Neural progenitor cell (in vitro differentiated cells): ENCODE measurements at regions not wholly inside any gene's neighbourhood (a gene's known extent, or its start where the extent isn't known, plus 50 kb on each side); places are given as distances from the start of the nearest gene placed in this dataset.

ENCODE experiments used
- DNase-seq: peaks from one replicate; pipeline ENCODE4 v3.0.0-alpha.2; 2016; ENCODE audit warnings: low spot score
- H2AFZ ChIP-seq: fragments of 200-600 bp; sonication (generic); replicated peaks from 2 replicates; pipeline ENCODE4 v1.6.1; 2016; ENCODE audit warnings: antibody characterized with exemption
- H3F3A ChIP-seq: fragments of 200-600 bp; sonication (generic); 2 replicates; pipeline ENCODE4 v1.6.1; 2016; ENCODE audit warnings: antibody characterized with exemption, low read depth
- H3K27ac ChIP-seq: fragments of 200-600 bp; sonication (generic); 2 replicates; pipeline ENCODE4 v1.5.1; 2016; ENCODE audit warnings: mild to moderate bottlenecking
- H3K27me3 ChIP-seq: fragments of 200-600 bp; sonication (generic); 2 replicates; pipeline ENCODE4 v1.6.1; 2016; ENCODE audit warnings: mild to moderate bottlenecking, moderate library complexity
- H3K36me3 ChIP-seq: fragments of 200-600 bp; sonication (generic); 2 replicates; pipeline ENCODE4 v1.5.1; 2016
- H3K4me1 ChIP-seq: fragments of 200-600 bp; sonication (generic); 2 replicates; pipeline ENCODE4 v1.6.1; 2016; ENCODE audit warnings: mixed run types
- H3K4me2 ChIP-seq: fragments of 200-600 bp; sonication (generic); 2 replicates; pipeline ENCODE4 v1.6.1; 2016
- H3K4me3 ChIP-seq: fragments of 200-600 bp; sonication (generic); 2 replicates; pipeline ENCODE4 v1.5.1; 2016
- H3K79me2 ChIP-seq: fragments of 200-600 bp; sonication (generic); 2 replicates; pipeline ENCODE4 v1.6.1; 2016; ENCODE audit warnings: low read depth
- H3K9ac ChIP-seq: fragments of 200-600 bp; sonication (generic); 2 replicates; pipeline ENCODE4 v1.6.1; 2016
- H3K9me3 ChIP-seq: fragments of 200-600 bp; sonication (generic); 2 replicates; pipeline ENCODE4 v1.5.1; 2016; ENCODE audit warnings: low read depth
- H4K20me1 ChIP-seq: fragments of 200-600 bp; sonication (generic); 2 replicates; pipeline ENCODE4 v1.6.1; 2016; ENCODE audit warnings: low read depth
- H3K27ac Mint-ChIP-seq: 3 replicates; pipeline ENCODE4 v1.8.0; 2021; ENCODE audit warnings: mixed read lengths
- H3K27me3 Mint-ChIP-seq: 2 replicates; pipeline ENCODE4 v1.8.0; 2022; ENCODE audit warnings: low read depth, mild to moderate bottlenecking, inconsistent platforms, moderate library complexity, mixed read lengths; ENCODE audit not compliant: insufficient read depth
- H3K36me3 Mint-ChIP-seq: 3 replicates; pipeline ENCODE4 v1.8.0; 2021; ENCODE audit warnings: mixed read lengths
- H3K4me1 Mint-ChIP-seq: 3 replicates; pipeline ENCODE4 v1.8.0; 2021; ENCODE audit warnings: mixed read lengths
- H3K4me3 Mint-ChIP-seq: 3 replicates; pipeline ENCODE4 v1.8.0; 2021; ENCODE audit warnings: mild to moderate bottlenecking, moderate library complexity, mixed read lengths
- H3K9me3 Mint-ChIP-seq: 3 replicates; pipeline ENCODE4 v1.8.0; 2020; ENCODE audit warnings: mixed read lengths
- EZH2 ChIP-seq: fragments of 200-600 bp; sonication (generic); IDR thresholded peaks from 2 replicates; pipeline ENCODE4 v1.6.1; 2017; ENCODE audit warnings: antibody characterized with exemption, mild to moderate bottlenecking, moderate library complexity
- EZH2phosphoT487 ChIP-seq: fragments of 200-600 bp; sonication (generic); IDR thresholded peaks from 2 replicates; pipeline ENCODE4 v1.6.1; 2017; ENCODE audit warnings: antibody characterized with exemption
- TF ChIP-seq, protein P1 (sequence below): fragments of 200-600 bp; sonication (generic); IDR thresholded peaks from 2 replicates; pipeline ENCODE4 v1.5.1; 2017; ENCODE audit warnings: antibody characterized with exemption, mild to moderate bottlenecking

DNA sequence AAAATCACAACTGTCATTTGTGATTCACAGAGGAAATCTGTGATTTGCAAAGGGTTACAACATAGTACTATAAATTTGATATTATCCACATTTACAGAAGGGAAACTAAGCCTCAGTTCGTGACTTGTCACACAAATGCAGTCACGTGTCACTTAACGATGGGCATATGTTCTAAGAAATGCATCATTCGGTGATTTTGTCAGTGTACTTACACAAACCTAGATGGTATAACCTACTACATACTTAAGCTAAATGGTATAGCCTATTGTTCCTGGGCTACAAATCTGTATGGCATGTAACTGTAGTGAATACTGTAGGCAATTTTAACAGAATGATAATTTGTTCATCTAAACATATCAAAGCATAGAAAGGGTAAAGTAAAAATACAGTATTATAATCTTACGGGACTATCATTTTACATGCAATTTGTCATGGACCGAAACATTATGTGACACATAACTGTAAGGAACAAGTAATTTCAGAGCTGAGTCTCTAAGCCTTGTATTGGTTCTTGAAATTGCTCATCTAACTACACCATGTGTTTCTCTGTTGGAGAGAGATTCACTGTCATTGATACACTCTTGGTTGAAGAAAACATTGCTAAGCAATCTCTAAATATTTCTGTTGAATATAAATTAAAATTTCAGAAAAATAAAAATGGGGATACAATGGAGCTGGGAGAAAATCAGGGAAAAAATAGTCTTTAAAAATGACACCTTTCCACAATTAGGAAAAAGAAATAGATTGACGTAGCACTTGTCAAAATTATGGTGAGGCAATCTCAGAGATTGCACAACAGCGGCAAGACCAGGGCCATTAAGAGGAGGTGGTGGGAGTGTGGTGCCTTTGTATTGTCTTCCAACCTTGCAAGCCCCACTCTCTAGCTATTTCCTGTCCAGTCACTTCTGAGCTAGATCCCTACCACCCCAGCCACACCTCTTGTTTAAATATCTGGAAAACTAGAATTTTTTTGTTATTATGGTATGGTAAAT is 645.8 kb upstream of the TBL1XR1 start:
- no peak overlapping the region for H3K9ac ChIP-seq
- H3K4me1 ChIP-seq, result peaks cover 5% of the 10 kb centered on the region
- H3K4me2 ChIP-seq, result no peak overlapping the region
- H3K36me3 ChIP-seq, result no peaks in the 10 kb centered on the region
- H2AFZ ChIP-seq, result no peak overlapping the region
- H4K20me1 ChIP-seq, result no peaks in the 10 kb centered on the region
- peaks cover 4% of the 10 kb centered on the region for H3K4me1 Mint-ChIP-seq
- TF ChIP-seq, protein P1, sequence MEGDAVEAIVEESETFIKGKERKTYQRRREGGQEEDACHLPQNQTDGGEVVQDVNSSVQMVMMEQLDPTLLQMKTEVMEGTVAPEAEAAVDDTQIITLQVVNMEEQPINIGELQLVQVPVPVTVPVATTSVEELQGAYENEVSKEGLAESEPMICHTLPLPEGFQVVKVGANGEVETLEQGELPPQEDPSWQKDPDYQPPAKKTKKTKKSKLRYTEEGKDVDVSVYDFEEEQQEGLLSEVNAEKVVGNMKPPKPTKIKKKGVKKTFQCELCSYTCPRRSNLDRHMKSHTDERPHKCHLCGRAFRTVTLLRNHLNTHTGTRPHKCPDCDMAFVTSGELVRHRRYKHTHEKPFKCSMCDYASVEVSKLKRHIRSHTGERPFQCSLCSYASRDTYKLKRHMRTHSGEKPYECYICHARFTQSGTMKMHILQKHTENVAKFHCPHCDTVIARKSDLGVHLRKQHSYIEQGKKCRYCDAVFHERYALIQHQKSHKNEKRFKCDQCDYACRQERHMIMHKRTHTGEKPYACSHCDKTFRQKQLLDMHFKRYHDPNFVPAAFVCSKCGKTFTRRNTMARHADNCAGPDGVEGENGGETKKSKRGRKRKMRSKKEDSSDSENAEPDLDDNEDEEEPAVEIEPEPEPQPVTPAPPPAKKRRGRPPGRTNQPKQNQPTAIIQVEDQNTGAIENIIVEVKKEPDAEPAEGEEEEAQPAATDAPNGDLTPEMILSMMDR, result no peak
- TF ChIP-seq EZH2phosphoT487, result no peak
- TF ChIP-seq EZH2, result no peak
- H3K27me3 Mint-ChIP-seq, result peaks cover 2% of the 10 kb centered on the region
- no peak overlapping the region for H3K4me3 ChIP-seq
- no peaks in the 10 kb centered on the region for H3K9me3 Mint-ChIP-seq
- no peak overlapping the region for H3K4me3 Mint-ChIP-seq
- no peaks in the 10 kb centered on the region for H3K79me2 ChIP-seq
- H3K27me3 ChIP-seq, result no peaks in the 10 kb centered on the region
- no peak overlapping the region for H3K27ac ChIP-seq
- H3K27ac Mint-ChIP-seq, result no peak overlapping the region
- H3K9me3 ChIP-seq, result no peaks in the 10 kb centered on the region
- H3K36me3 Mint-ChIP-seq, result no peaks in the 10 kb centered on the region
- no peak for DNase-seq
- H3F3A ChIP-seq, result no peaks in the 10 kb centered on the region

DNA sequence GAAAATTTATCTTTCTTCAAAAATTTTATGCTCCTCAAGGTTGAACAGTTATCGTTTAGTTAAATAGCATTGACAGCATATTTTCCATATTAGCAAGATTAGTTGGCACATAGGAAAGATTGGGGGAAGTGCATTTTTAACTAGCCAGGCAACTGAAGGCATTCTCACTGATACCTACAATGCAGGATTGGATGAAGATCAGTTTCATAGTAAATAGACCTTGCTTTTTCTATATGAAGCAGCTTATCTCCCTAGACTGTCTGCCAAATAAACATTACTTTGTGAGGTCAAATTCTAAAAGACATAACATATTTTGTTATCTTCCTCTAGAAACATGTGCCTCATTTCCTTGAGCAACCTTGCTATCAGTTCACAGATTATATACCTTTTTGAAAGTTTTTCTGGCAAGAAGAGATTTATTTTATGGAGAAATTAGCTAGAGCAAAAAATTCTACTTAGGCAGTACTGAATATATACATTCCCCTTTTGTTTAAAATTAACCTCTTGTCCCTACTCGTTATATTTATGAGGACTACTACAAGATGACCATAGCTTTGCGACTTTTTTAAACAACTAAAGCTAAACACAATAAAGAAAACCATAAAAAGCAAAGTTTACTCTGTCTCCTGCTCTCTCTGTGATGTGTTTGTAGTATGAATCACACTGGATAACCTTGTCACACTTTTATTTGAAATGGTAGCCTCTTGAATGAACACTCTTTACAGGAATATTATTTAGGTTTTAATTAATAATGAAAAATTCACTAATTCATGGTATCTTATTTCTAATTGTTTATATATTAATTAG is 654.9 kb upstream of the TBL1XR1 start:
- no peak overlapping the region for H3K4me3 ChIP-seq
- H3K4me2 ChIP-seq, result no peak overlapping the region
- no peak for DNase-seq
- peaks cover under 1% of the 10 kb centered on the region for H3K9me3 Mint-ChIP-seq
- TF ChIP-seq, protein P1, result no peak
- no peak for TF ChIP-seq EZH2phosphoT487
- no peak for TF ChIP-seq EZH2
- H3K4me3 Mint-ChIP-seq, result no peak overlapping the region
- no peak overlapping the region for H3K9ac ChIP-seq
- no peaks in the 10 kb centered on the region for H4K20me1 ChIP-seq
- H3K4me1 ChIP-seq, result no peaks in the 10 kb centered on the region
- H3K9me3 ChIP-seq, result peaks cover 3% of the 10 kb centered on the region
- no peak overlapping the region for H2AFZ ChIP-seq
- H3K27me3 Mint-ChIP-seq, result no peaks in the 10 kb centered on the region
- no peaks in the 10 kb centered on the region for H3K27me3 ChIP-seq
- H3F3A ChIP-seq, result no peaks in the 10 kb centered on the region
- H3K27ac Mint-ChIP-seq, result no peak overlapping the region
- no peaks in the 10 kb centered on the region for H3K36me3 ChIP-seq
- no peak overlapping the region for H3K27ac ChIP-seq
- no peaks in the 10 kb centered on the region for H3K4me1 Mint-ChIP-seq
- no peaks in the 10 kb centered on the region for H3K79me2 ChIP-seq
- H3K36me3 Mint-ChIP-seq, result no peaks in the 10 kb centered on the region

DNA sequence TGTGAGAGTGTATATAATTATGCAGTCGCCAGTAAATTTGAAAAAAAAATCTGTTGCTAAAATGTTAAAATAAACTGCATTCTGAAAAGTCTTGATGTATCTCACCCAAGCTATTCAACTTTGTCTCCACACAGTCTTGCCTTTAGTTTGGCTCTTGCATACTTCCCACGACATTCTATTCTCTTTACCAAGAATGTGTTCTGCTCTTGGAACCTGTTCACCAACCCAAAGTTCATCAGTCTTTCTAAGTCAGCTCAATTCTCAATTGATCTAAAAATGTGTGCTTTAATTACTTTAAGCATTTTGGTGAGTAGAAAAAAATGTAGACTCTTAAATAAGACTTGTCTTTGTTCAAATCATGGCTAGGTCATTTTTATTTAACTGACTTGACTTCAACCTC is 657.7 kb upstream of the TBL1XR1 start:
- H3K36me3 ChIP-seq, result no peaks in the 10 kb centered on the region
- peak overlapping the region; percentile 5 for H2AFZ ChIP-seq
- no peak overlapping the region for H3K4me2 ChIP-seq
- H3K79me2 ChIP-seq, result no peaks in the 10 kb centered on the region
- Mint-ChIP-seq H3K27me3 (no peaks in the 10 kb centered on the region), H3K4me3 (no peak overlapping the region), H3K36me3 (peaks cover 4% of the 10 kb centered on the region), H3K27ac (no peak overlapping the region), H3K9me3 (peaks cover 21% of the 10 kb centered on the region), H3K4me1 (no peaks in the 10 kb centered on the region)
- H3K27ac ChIP-seq, result no peak overlapping the region
- H3K4me1 ChIP-seq, result no peaks in the 10 kb centered on the region
- DNase-seq, result no peak
- no peak overlapping the region for H3K4me3 ChIP-seq
- no peaks in the 10 kb centered on the region for H4K20me1 ChIP-seq
- H3K27me3 ChIP-seq, result no peaks in the 10 kb centered on the region
- TF ChIP-seq, protein P1, result no peak
- TF ChIP-seq EZH2, result no peak
- TF ChIP-seq EZH2phosphoT487, result no peak
- H3K9me3 ChIP-seq, result peaks cover 4% of the 10 kb centered on the region
- H3K9ac ChIP-seq, result no peak overlapping the region
- no peaks in the 10 kb centered on the region for H3F3A ChIP-seq
